GM06990 (cell line): ENCODE measurements at regions not wholly inside any gene's neighbourhood (a gene's known extent, or its start where the extent isn't known, plus 50 kb on each side); places are given as distances from the start of the nearest gene placed in this dataset.

Experiments used
- DNase-seq: peaks from one replicate; pipeline ENCODE4 v3.0.0-alpha.2; 2011; ENCODE audit not compliant: insufficient read length; ENCODE audit errors: extremely low read depth
- H3K27me3 ChIP-seq: replicated peaks from 2 replicates; pipeline ENCODE4 v1.6.0; 2011; ENCODE audit warnings: low read length; ENCODE audit not compliant: control insufficient read depth, insufficient read depth
- H3K36me3 ChIP-seq: 2 replicates; pipeline ENCODE4 v1.5.1; 2011; ENCODE audit warnings: low read length; ENCODE audit not compliant: control insufficient read depth, insufficient read depth
- H3K4me3 ChIP-seq: replicated peaks from 2 replicates; pipeline ENCODE4 v1.5.1; 2011; ENCODE audit warnings: low read depth, mild to moderate bottlenecking, control low read depth, low read length
- CTCF ChIP-seq: IDR thresholded peaks from 2 replicates; pipeline ENCODE4 v1.5.1; 2011; ENCODE audit warnings: low read length, control low read depth, mild to moderate bottlenecking, inconsistent platforms; ENCODE audit not compliant: insufficient read depth, poor library complexity, severe bottlenecking

- TF ChIP-seq CTCF = no peak
- no peak for DNase-seq
Observed at GRCh38 chr1:239184561-239185244, 201.7 kb upstream of the CHRM3 start.

GRCh38 chr1:239178961-239179360, 207.4 kb upstream of the CHRM3 start:
- TF ChIP-seq CTCF = no peak
- DNase-seq = no peak
- Histone ChIP-seq H3K27me3 (no peaks in the 10 kb centered on the region), H3K36me3 (no peaks in the 10 kb centered on the region), H3K4me3 (no peak overlapping the region)

More at GRCh38 chr1:239184561-239185244, 201.7 kb upstream of the CHRM3 start:
- Histone ChIP-seq H3K27me3 (no peaks in the 10 kb centered on the region), H3K4me3 (no peak overlapping the region), H3K36me3 (no peaks in the 10 kb centered on the region)

- no peaks in the 10 kb centered on the region for H3K36me3 ChIP-seq
- H3K4me3 ChIP-seq = no peak overlapping the region
- H3K27me3 ChIP-seq = no peaks in the 10 kb centered on the region
- no peak for DNase-seq
- no peak for TF ChIP-seq CTCF
Observed at GRCh38 chr1:239174880-239175279, 211.5 kb upstream of the CHRM3 start.

- Histone ChIP-seq H3K4me3 (no peak overlapping the region), H3K27me3 (no peaks in the 10 kb centered on the region), H3K36me3 (no peaks in the 10 kb centered on the region)
- no peak for DNase-seq
- no peak for TF ChIP-seq CTCF
Observed at GRCh38 chr1:239170828-239171227, 215.5 kb upstream of the CHRM3 start.

- Histone ChIP-seq H3K4me3 (no peak overlapping the region), H3K27me3 (no peaks in the 10 kb centered on the region), H3K36me3 (no peaks in the 10 kb centered on the region)
- TF ChIP-seq CTCF = no peak
- no peak for DNase-seq
Observed at GRCh38 chr1:239169276-239169675, 217.1 kb upstream of the CHRM3 start.
